Central memory CD8-positive, alpha-beta T cell (primary cell): ENCODE measurements at regions not wholly inside any gene's neighbourhood (a gene's known extent, or its start where the extent isn't known, plus 50 kb on each side); places are given as distances from the start of the nearest gene placed in this dataset.
"Not testable (repeated sequence)": the region's sequence is repeated elsewhere in the genome, so short reads cannot be mapped to it uniquely, and the experiment has no call there.

Source experiments
- ATAC-seq: fragments of 150-1000 bp; cut with Tn5 transposase; replicated peaks from 2 replicates; pipeline ENCODE4 v1.10.0; 2022; ENCODE audit warnings: mild to moderate bottlenecking, moderate FRiP score, moderate number of reproducible peaks; ENCODE audit not compliant: poor library complexity, severe bottlenecking; ENCODE audit errors: extremely low read depth
- DNase-seq, 2 donors: peaks; one replicate each; pipeline ENCODE4 v3.0.0; 2021; ENCODE audit warnings: low spot score in 2 of 2
- H3K27ac Mint-ChIP-seq: one replicate; pipeline ENCODE4 v1.8.0; 2022; ENCODE audit warnings: low read depth, mild to moderate bottlenecking, moderate library complexity, mixed read lengths
- H3K27me3 Mint-ChIP-seq: one replicate; pipeline ENCODE4 v1.8.0; 2022; ENCODE audit warnings: mixed read lengths
- H3K36me3 Mint-ChIP-seq: one replicate; pipeline ENCODE4 v1.8.0; 2022; ENCODE audit warnings: mild to moderate bottlenecking, moderate library complexity, mixed read lengths; ENCODE audit not compliant: insufficient read depth
- H3K4me1 Mint-ChIP-seq: one replicate; pipeline ENCODE4 v1.8.0; 2022; ENCODE audit warnings: mixed read lengths
- H3K4me3 Mint-ChIP-seq: one replicate; pipeline ENCODE4 v1.8.0; 2022; ENCODE audit warnings: mild to moderate bottlenecking, moderate library complexity, mixed read lengths
- H3K9me3 Mint-ChIP-seq: one replicate; pipeline ENCODE4 v1.8.0; 2022; ENCODE audit warnings: mixed read lengths

DNA sequence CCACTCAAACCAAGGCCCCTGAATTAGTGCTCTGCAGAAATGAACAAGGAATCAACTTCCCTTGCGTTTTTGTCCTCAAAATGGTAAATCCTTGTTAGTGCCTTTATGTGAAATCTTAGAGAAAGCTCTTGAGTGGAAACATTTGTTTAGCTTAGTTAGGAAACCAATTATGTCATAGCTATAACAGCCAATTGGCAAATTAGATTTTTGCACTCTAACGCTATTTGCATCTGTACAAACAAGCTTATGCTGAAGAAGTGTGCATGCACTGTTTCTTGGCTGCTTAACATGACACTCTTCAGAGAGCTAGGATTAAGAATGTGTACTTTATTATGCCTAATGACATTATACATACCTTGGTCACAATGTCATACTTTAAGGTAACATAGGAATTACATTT lies 622.6 kb upstream of the SLC35B3 start:
- DNase-seq (no peak), ATAC-seq (no peak)
- H3K36me3 Mint-ChIP-seq, result no peaks in the 10 kb centered on the region
- no peak overlapping the region for H3K4me3 Mint-ChIP-seq
- no peak overlapping the region for H3K27ac Mint-ChIP-seq
- no peaks in the 10 kb centered on the region for H3K27me3 Mint-ChIP-seq
- H3K4me1 Mint-ChIP-seq, result no peaks in the 10 kb centered on the region
- H3K9me3 Mint-ChIP-seq, result peaks cover 16% of the 10 kb centered on the region

DNA sequence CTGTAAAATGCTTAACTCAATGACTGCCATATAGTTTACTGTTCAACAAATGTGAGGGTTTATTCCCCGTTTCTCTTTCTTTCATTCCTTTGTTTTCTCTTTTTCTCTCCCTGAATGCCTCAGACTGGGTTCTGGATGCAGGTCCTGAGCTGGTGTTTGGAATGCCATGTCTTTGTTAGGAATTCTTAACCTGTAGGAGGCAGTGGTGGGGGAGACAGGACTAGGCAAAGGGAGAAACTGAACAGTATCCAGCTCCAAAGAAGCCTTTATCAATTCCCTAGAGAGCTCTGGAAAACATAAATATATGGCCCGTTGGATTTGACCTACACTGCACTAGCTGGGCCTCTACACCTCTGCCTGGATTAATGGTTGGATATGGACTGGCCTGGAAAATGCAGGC lies 621.2 kb upstream of the SLC35B3 start:
- no peaks in the 10 kb centered on the region for H3K27me3 Mint-ChIP-seq
- no peaks in the 10 kb centered on the region for H3K4me1 Mint-ChIP-seq
- H3K36me3 Mint-ChIP-seq, result no peaks in the 10 kb centered on the region
- DNase-seq, result no peak
- no peak for ATAC-seq
- no peak overlapping the region for H3K27ac Mint-ChIP-seq
- no peak overlapping the region for H3K4me3 Mint-ChIP-seq
- peaks cover 11% of the 10 kb centered on the region for H3K9me3 Mint-ChIP-seq

DNA sequence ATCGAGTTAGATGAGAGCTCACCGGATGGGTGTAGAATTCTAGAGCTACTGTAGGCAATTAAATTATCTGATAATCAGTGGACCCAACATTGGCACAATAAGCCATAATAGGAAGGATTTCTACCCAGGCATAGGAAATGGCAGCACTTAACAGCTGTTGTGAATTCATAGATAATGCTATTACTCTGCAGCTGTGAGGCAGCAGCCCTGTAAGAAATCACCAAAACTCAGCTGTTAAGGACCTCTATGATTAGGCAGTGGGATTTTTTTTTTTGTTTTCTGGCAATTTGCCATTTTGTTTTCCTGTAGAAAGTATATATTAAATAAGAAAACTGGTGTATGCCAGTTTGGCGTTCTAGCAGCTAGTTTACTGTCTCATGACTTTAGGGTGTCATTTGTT lies 609.1 kb upstream of the SLC35B3 start:
- Mint-ChIP-seq H3K27ac (no peak overlapping the region), H3K27me3 (no peaks in the 10 kb centered on the region), H3K4me1 (no peaks in the 10 kb centered on the region), H3K4me3 (no peak overlapping the region), H3K9me3 (peaks cover 20% of the 10 kb centered on the region), H3K36me3 (no peaks in the 10 kb centered on the region)
- no peak for ATAC-seq
- no peak for DNase-seq

DNA sequence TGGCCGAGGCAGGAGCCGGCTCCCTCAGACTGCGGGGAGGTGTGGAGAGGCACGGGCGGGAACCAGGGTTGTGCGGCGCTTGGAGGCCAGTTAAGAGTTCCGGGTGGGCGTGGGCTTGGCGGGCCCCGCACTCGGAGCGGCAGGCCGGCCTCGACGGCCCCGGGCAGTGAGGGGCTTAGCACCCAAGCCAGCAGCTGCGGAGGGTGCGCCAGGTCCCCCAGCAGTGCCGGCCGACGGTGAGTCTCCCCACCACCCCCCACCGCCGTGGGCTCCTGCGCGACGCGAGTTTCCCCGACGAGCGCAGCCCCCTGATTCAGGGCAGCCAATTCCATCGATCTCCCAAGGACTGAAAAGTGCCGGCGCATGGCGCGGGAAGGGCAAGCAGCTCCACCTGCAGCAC lies 605.4 kb upstream of the SLC35B3 start:
- no peaks in the 10 kb centered on the region for H3K27me3 Mint-ChIP-seq
- H3K9me3 Mint-ChIP-seq, result peaks cover 20% of the 10 kb centered on the region
- H3K27ac Mint-ChIP-seq, result no peak overlapping the region
- H3K4me1 Mint-ChIP-seq, result no peaks in the 10 kb centered on the region
- no peak for ATAC-seq
- no peaks in the 10 kb centered on the region for H3K36me3 Mint-ChIP-seq
- DNase-seq, result no peak
- no peak overlapping the region for H3K4me3 Mint-ChIP-seq

DNA sequence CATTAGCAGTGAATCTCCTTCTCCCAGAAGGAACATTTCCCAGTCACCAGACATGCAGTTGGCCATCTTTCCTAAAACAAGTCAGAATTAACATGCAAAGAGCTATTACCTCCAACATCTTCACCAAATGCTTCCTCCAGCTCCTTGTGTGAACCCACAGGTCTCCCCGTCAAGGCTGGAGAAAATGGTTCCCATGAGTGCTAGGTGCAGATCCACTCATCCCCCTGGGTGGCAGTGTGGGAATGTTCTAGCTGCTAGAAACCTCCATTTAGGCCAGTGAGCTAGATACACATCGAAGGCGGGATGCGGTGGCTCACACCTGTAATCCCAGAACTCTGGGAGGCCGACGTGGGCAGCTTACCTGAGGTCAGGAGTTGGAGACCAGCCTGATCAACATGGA lies 603.9 kb upstream of the SLC35B3 start:
- H3K27ac Mint-ChIP-seq, result no peak overlapping the region
- no peaks in the 10 kb centered on the region for H3K27me3 Mint-ChIP-seq
- peaks cover 20% of the 10 kb centered on the region for H3K9me3 Mint-ChIP-seq
- no peaks in the 10 kb centered on the region for H3K36me3 Mint-ChIP-seq
- ATAC-seq (no peak), DNase-seq (no peak)
- no peak overlapping the region for H3K4me3 Mint-ChIP-seq
- no peaks in the 10 kb centered on the region for H3K4me1 Mint-ChIP-seq

DNA sequence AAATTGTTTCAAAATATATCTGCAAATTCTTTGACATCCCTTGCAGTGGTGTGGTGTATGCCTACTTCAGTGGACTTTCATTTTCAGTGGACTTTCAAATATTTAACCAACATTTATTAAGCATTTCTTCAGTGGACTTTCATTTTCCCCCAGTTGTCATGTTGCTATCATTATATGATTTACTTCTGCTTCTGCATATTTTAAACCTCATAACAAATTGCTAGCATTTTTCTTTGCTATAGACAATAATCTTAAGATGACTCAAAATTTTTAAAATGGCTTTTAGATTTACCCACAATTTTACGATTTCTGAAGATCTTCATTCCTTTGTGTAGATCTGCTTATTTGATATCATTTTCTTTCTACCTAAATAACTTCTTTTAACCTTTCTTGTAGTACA lies 592.7 kb upstream of the SLC35B3 start:
- Mint-ChIP-seq H3K9me3 (peaks cover 14% of the 10 kb centered on the region), H3K36me3 (no peaks in the 10 kb centered on the region), H3K4me3 (no peak overlapping the region), H3K27me3 (no peaks in the 10 kb centered on the region), H3K27ac (no peak overlapping the region), H3K4me1 (no peaks in the 10 kb centered on the region)
- ATAC-seq (no peak), DNase-seq (no peak)

DNA sequence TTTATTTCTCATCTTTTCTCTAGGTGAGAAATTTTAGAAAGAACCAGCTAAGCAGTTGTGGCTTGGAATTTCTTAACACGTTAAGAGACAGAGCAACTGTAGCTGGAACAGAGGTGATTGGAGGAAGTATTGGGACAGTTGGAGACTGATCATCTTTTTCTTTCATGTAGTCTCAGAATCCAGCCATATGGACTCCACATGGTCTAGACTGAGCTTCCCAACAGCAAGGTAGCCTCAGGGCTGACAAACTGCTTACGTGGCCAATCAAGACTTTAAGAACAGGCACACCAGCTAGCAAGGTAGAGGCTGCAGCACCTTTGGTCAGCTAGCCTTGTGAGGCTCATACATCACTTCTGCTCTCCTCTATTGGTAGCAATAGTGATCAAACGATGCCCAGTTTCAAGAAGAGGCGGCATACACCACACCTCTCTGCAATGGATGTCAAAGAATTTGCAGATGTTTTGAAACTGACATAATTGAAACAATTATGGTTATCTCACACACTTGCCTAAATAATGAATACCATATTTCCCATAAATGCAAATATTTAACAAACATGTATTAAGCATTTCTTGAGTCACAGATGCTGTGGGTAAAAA lies 590.5 kb upstream of the SLC35B3 start:
- Mint-ChIP-seq H3K27me3 (no peaks in the 10 kb centered on the region), H3K27ac (no peak overlapping the region), H3K36me3 (no peaks in the 10 kb centered on the region), H3K4me3 (no peak overlapping the region), H3K4me1 (no peaks in the 10 kb centered on the region), H3K9me3 (peaks cover 14% of the 10 kb centered on the region)
- ATAC-seq, result no peak
- DNase-seq, result no peak

DNA sequence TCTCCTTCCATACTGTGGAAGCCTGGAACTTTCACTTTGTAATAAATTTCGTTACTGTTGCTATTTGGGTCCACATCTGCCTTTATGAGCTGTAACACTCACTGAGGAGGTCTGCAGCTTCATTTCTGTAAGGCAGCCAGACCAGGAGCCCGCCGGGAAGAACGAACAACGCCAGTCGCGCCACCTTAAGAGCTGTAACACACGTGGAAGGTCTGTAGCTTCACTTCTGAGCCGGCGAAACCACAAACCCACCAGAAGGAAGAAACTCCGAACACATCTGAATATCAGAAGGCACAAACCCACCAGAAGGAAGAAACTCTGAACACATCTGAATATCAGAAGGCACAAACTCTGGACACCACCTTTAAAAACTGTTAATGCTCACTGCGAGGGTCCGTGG lies 589.9 kb upstream of the SLC35B3 start:
- DNase-seq (no peak), ATAC-seq (no peak)
- Mint-ChIP-seq H3K4me3 (no peak overlapping the region), H3K9me3 (peaks cover 14% of the 10 kb centered on the region), H3K36me3 (no peaks in the 10 kb centered on the region), H3K27ac (no peak overlapping the region), H3K4me1 (no peaks in the 10 kb centered on the region), H3K27me3 (no peaks in the 10 kb centered on the region)

DNA sequence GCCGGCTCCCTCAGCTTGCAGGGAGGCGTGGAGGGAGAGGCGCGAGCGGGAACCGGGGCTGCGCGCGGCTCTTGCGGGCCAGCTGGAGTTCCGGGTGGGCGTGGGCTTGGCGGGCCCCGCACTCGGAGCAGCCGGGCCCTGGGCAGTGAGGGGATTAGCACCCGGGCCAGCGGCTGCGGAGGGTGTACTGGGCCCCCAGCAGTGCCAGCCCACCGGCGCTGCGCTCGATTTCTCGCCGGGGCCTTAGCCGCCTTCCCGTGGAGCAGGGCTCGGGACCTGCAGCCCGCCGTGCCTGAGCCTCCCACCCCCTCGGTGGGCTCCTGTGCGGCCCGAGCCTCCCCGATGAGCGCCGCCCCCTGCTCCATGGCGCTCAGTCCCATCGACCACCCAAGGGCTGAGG lies 588.9 kb upstream of the SLC35B3 start:
- H3K27ac Mint-ChIP-seq, DNase-seq, H3K4me1 Mint-ChIP-seq, H3K27me3 Mint-ChIP-seq, ATAC-seq, H3K4me3 Mint-ChIP-seq, H3K36me3 Mint-ChIP-seq: not testable (repeated sequence)
- H3K9me3 Mint-ChIP-seq, result peaks cover 14% of the 10 kb centered on the region

DNA sequence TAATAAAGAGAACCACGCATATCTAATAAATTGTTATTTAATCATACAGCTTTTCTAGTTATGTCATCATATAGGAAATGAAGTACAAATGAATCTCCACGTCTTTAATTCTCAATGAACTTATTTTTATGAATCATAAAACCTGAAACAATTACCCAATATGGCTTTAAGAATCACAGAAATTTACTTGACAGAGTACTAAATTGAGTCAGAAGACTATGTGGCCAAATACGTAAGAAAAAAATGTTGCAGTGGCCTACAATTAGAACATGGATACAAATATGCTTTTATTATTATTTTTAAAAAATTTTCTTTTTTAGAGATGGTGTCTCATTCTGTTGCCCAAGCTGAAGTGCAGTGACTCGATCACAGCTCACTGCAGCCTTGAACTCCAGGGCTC lies 584.7 kb upstream of the SLC35B3 start:
- H3K27ac Mint-ChIP-seq, result no peak overlapping the region
- ATAC-seq (no peak), DNase-seq (no peak)
- no peaks in the 10 kb centered on the region for H3K4me1 Mint-ChIP-seq
- H3K36me3 Mint-ChIP-seq, result no peaks in the 10 kb centered on the region
- H3K27me3 Mint-ChIP-seq, result no peaks in the 10 kb centered on the region
- no peak overlapping the region for H3K4me3 Mint-ChIP-seq
- H3K9me3 Mint-ChIP-seq, result peaks cover 5% of the 10 kb centered on the region

DNA sequence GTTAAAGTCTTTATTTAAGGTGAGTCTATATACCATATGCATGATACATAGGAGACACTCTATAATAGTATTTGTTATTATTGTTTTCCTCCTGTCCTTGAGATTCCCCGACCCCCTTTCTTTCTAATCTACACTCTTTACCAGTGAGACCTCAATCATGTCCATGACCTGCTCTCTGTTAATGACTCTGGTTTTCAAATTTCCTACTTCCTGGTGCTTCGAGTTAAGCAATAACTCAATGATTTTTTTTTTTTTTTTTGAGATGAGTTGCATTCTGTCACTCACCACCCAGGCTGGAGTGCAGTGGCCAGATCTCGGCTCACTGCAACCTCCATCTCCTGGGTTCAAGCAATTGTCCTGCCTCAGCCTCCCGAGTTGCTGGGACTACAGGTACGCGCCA lies 574.6 kb upstream of the SLC35B3 start:
- Mint-ChIP-seq H3K4me1 (no peaks in the 10 kb centered on the region), H3K36me3 (no peaks in the 10 kb centered on the region), H3K27ac (no peak overlapping the region), H3K4me3 (no peak overlapping the region), H3K9me3 (peaks cover 17% of the 10 kb centered on the region), H3K27me3 (no peaks in the 10 kb centered on the region)
- no peak for ATAC-seq
- DNase-seq, result no peak

DNA sequence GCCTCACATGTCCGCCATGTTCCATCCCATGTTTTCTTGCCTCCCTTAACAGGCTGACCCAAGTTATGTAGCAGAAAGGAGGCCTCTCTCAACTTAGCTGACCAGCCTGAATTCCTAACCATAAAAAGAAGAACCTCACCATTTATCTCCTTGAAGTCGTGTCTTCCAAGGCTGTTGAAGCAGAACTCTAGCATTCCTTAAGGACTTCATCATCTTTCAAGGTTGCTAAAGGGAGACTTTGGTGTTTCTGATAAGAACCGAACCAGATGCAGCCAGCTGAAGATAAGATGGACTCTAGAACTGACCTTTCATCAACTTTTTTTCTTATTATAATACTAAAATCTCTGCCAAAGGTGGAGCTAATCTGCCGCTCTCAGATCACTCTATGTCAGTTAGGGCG lies 571.7 kb upstream of the SLC35B3 start:
- DNase-seq, result no peak
- Mint-ChIP-seq H3K9me3 (peaks cover 12% of the 10 kb centered on the region), H3K4me3 (no peak overlapping the region), H3K27me3 (no peaks in the 10 kb centered on the region), H3K27ac (no peak overlapping the region), H3K4me1 (no peaks in the 10 kb centered on the region), H3K36me3 (no peaks in the 10 kb centered on the region)
- no peak for ATAC-seq

DNA sequence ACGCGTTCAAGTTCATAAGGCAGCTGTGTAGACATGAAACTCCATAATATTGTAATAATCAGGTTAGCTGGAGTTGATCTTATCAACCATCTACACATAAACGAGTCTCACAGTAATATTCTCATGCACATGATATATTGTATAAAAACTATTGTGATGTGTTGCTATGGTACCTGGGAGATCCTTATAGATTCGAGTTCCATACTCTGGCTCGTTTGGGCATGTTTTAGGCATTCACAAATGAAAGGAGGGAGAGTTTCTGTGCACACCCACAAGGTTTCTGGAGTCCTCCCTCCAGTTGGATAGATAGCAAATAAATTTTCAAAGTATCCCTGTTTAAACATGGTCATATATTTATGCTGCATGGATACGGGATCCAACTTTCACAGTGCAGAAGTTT lies 567.5 kb upstream of the SLC35B3 start:
- H3K9me3 Mint-ChIP-seq, result peaks cover 7% of the 10 kb centered on the region
- ATAC-seq, result no peak
- no peak for DNase-seq

DNA sequence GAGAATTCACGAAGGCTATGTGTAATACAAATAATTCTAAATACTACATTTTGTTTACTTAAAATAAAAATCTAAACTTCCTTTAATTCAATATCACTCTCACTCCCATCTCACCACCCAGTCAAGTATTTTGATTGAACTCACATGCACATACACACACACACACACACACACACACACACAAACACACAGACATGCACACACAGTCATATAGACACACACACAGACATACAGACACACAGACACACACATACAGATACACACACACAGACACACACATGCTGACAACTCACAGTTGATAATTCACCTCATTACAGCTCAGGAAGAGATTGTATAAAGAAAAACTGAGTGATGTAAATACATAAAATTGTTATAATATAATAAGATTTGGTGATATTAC lies 559.8 kb upstream of the SLC35B3 start:
- no peak for ATAC-seq
- Mint-ChIP-seq H3K27me3 (no peaks in the 10 kb centered on the region), H3K27ac (no peak overlapping the region), H3K4me1 (no peaks in the 10 kb centered on the region), H3K4me3 (no peak overlapping the region), H3K9me3 (no peaks in the 10 kb centered on the region), H3K36me3 (no peaks in the 10 kb centered on the region)
- DNase-seq, result no peak

More for the DNA sequence above, 567.5 kb upstream of the SLC35B3 start:
- no peak overlapping the region for H3K4me3 Mint-ChIP-seq
- no peaks in the 10 kb centered on the region for H3K36me3 Mint-ChIP-seq
- no peaks in the 10 kb centered on the region for H3K4me1 Mint-ChIP-seq
- H3K27me3 Mint-ChIP-seq, result no peaks in the 10 kb centered on the region
- H3K27ac Mint-ChIP-seq, result no peak overlapping the region
